Loucy (cell line): ENCODE measurements at regions not wholly inside any gene's neighbourhood (a gene's known extent, or its start where the extent isn't known, plus 50 kb on each side); places are given as distances from the start of the nearest gene placed in this dataset.

Source experiments
- H2AFZ ChIP-seq: fragments of 200-600 bp; sonication (generic); 2 replicates; pipeline ENCODE4 v1.6.0; 2016; ENCODE audit warnings: antibody characterized with exemption, mild to moderate bottlenecking, low read length, moderate library complexity
- H3F3A ChIP-seq: fragments of 200-600 bp; 2 replicates; pipeline ENCODE4 v1.6.0; 2016; ENCODE audit warnings: antibody characterized with exemption, low read depth, mild to moderate bottlenecking
- H3K27me3 ChIP-seq: fragments of 200-600 bp; sonication (generic); 2 replicates; pipeline ENCODE4 v1.6.1; 2014; ENCODE audit warnings: low read length, mild to moderate bottlenecking; ENCODE audit not compliant: insufficient read depth, poor library complexity, severe bottlenecking
- H3K36me3 ChIP-seq: fragments of 200-600 bp; sonication (generic); 2 replicates; pipeline ENCODE4 v1.6.1; 2016; ENCODE audit warnings: low read length; ENCODE audit not compliant: insufficient read depth
- H3K4me1 ChIP-seq: fragments of 200-600 bp; sonication (generic); 2 replicates; pipeline ENCODE4 v1.5.1; 2014; ENCODE audit warnings: low read length, mild to moderate bottlenecking; ENCODE audit not compliant: insufficient read depth, poor library complexity, severe bottlenecking
- H3K4me2 ChIP-seq: fragments of 200-600 bp; sonication (generic); 2 replicates; pipeline ENCODE4 v1.6.0; 2014; ENCODE audit warnings: antibody characterized with exemption, low read length, low read depth, mild to moderate bottlenecking; ENCODE audit not compliant: poor library complexity, severe bottlenecking
- H3K4me3 ChIP-seq: fragments of 200-600 bp; sonication (generic); 2 replicates; pipeline ENCODE4 v1.5.1; 2014; ENCODE audit warnings: low read length, mild to moderate bottlenecking, mixed read lengths; ENCODE audit not compliant: poor library complexity, severe bottlenecking
- H3K79me2 ChIP-seq: fragments of 200-600 bp; sonication (generic); 2 replicates; pipeline ENCODE4 v1.6.1; 2014; ENCODE audit warnings: low read length; ENCODE audit not compliant: insufficient read depth
- H3K9ac ChIP-seq: fragments of 200-600 bp; sonication (generic); 2 replicates; pipeline ENCODE4 v1.6.0; 2014; ENCODE audit warnings: mild to moderate bottlenecking, low read depth, low read length, moderate library complexity; ENCODE audit not compliant: poor library complexity, severe bottlenecking
- H3K9me2 ChIP-seq: fragments of 200-600 bp; sonication (generic); replicated peaks from 2 replicates; pipeline ENCODE4 v1.6.1; 2016; ENCODE audit warnings: low read depth, low read length, mixed read lengths
- H3K9me3 ChIP-seq: fragments of 200-600 bp; sonication (generic); 2 replicates; pipeline ENCODE4 v1.6.1; 2014; ENCODE audit warnings: mild to moderate bottlenecking, antibody characterized with exemption, low read length, low read depth; ENCODE audit not compliant: insufficient read depth
- H4K20me1 ChIP-seq: fragments of 200-600 bp; sonication (generic); 2 replicates; pipeline ENCODE4 v1.6.0; 2014; ENCODE audit warnings: antibody characterized with exemption, low read length, mild to moderate bottlenecking; ENCODE audit not compliant: insufficient read depth, poor library complexity, severe bottlenecking
- CTCF ChIP-seq: fragments of 200-600 bp; sonication (generic); conservative IDR thresholded peaks from 2 replicates; pipeline ENCODE4 v1.5.1; 2014; ENCODE audit warnings: mild to moderate bottlenecking, antibody characterized with exemption, low read length
- EZH2phosphoT487 ChIP-seq: fragments of 200-600 bp; IDR thresholded peaks from 2 replicates; pipeline ENCODE4 v1.6.1; 2018; ENCODE audit warnings: antibody characterized with exemption, mild to moderate bottlenecking, moderate library complexity, borderline replicate concordance

DNA sequence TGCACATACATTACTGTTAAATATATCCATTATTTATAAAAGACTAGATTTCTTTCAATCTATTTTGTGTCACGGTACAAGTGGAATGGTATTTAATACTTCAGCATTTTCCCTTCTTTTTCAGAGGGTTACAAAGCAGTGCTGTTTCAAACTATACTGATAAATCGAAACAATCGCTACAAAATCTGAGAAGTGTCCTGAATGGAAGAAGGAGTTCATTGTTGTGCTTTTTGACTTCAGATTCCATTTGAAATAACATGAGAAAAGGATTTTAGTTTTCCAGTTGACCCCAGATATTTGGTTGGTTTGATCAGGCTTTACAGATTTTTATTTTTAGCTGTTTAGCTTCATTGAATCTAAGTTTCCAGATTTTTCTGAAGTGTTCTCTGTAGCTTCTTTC is 292.1 kb upstream of the ANKRD50 start:
- H3K27me3 ChIP-seq = no peaks in the 10 kb centered on the region
- no peaks in the 10 kb centered on the region for H4K20me1 ChIP-seq
- H3F3A ChIP-seq = no peaks in the 10 kb centered on the region
- H2AFZ ChIP-seq = no peak overlapping the region
- no peaks in the 10 kb centered on the region for H3K36me3 ChIP-seq
- no peak overlapping the region for H3K4me3 ChIP-seq
- H3K9me2 ChIP-seq = no peaks in the 10 kb centered on the region
- no peak overlapping the region for H3K9ac ChIP-seq
- no peaks in the 10 kb centered on the region for H3K9me3 ChIP-seq
- no peaks in the 10 kb centered on the region for H3K4me1 ChIP-seq
- no peaks in the 10 kb centered on the region for H3K79me2 ChIP-seq
- H3K4me2 ChIP-seq = no peak overlapping the region
- TF ChIP-seq EZH2phosphoT487 = no peak
- no peak for TF ChIP-seq CTCF

GRCh38 chr4:125003840-125004239 is 291.3 kb upstream of the ANKRD50 start:
- no peak overlapping the region for H2AFZ ChIP-seq
- no peaks in the 10 kb centered on the region for H3F3A ChIP-seq
- no peak overlapping the region for H3K4me3 ChIP-seq
- H3K79me2 ChIP-seq = no peaks in the 10 kb centered on the region
- no peaks in the 10 kb centered on the region for H3K36me3 ChIP-seq
- H3K9ac ChIP-seq = no peak overlapping the region
- no peaks in the 10 kb centered on the region for H3K4me1 ChIP-seq
- no peaks in the 10 kb centered on the region for H3K27me3 ChIP-seq
- no peaks in the 10 kb centered on the region for H3K9me3 ChIP-seq
- H3K4me2 ChIP-seq = no peak overlapping the region
- TF ChIP-seq EZH2phosphoT487 (no peak), CTCF (no peak)
- H3K9me2 ChIP-seq = no peaks in the 10 kb centered on the region
- no peaks in the 10 kb centered on the region for H4K20me1 ChIP-seq

DNA sequence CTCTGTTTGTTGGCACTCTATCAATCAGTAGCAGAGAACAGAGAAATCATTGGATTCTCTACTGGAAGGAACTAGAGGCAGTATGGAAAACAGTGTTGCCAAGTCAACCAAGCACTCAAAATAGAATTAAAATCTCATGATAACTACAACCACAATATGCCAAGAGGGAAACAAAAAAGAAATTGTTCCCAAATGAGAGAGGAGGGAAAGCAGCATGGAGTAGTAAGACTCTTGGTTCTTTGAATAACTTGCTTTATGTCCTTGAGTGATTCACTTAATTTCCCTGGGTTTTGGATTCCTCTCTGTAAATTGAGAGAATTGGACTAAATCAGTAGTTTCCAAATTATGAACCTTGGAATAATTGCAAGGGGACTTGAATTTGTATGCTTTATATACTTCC is 285.5 kb upstream of the ANKRD50 start:
- no peaks in the 10 kb centered on the region for H4K20me1 ChIP-seq
- no peaks in the 10 kb centered on the region for H3K27me3 ChIP-seq
- H3F3A ChIP-seq = no peaks in the 10 kb centered on the region
- H3K9ac ChIP-seq = no peak overlapping the region
- no peaks in the 10 kb centered on the region for H3K36me3 ChIP-seq
- H3K9me3 ChIP-seq = no peaks in the 10 kb centered on the region
- no peak overlapping the region for H2AFZ ChIP-seq
- H3K4me2 ChIP-seq = no peak overlapping the region
- no peak overlapping the region for H3K4me3 ChIP-seq
- no peaks in the 10 kb centered on the region for H3K4me1 ChIP-seq
- no peak for TF ChIP-seq EZH2phosphoT487
- TF ChIP-seq CTCF = no peak
- no peaks in the 10 kb centered on the region for H3K9me2 ChIP-seq
- no peaks in the 10 kb centered on the region for H3K79me2 ChIP-seq
